ENCODE measurements at regions not wholly inside any gene's neighbourhood (a gene's known extent, or its start where the extent isn't known, plus 50 kb on each side); places are given as distances from the start of the nearest gene placed in this dataset.

GRCh38 chrY:12410696-12411095 is 290.3 kb upstream of the USP9Y start:
- no peak overlapping the region for H3K4me3 Mint-ChIP-seq
- no peak overlapping the region for H3K4me3 ChIP-seq (ENCODE audit: low read length)
- TF ChIP-seq CTCF (IDR thresholded peaks at IDR 0.05): no peak
- no peaks in the 10 kb centered on the region for H3K27me3 ChIP-seq (ENCODE audit: control insufficient read depth, insufficient read depth, low read length)
- ATAC-seq (no peak), DNase-seq (no peak)
- H3K27ac ChIP-seq (ENCODE audit: low read length): no peak overlapping the region
- H3K9me3 Mint-ChIP-seq: no peaks in the 10 kb centered on the region
- H3K9me3 ChIP-seq (ENCODE audit: control insufficient read depth, insufficient read depth, low read length): no peaks in the 10 kb centered on the region
- 92% methylated on average over 2 of the region's 3 CpGs for whole genome bisulfite sequencing (ENCODE audit: insufficient coverage)
- no peak overlapping the region for H3K27ac Mint-ChIP-seq
- no peaks in the 10 kb centered on the region for H3K36me3 ChIP-seq (ENCODE audit: control insufficient read depth, insufficient read depth, low read length)
- H3K36me3 Mint-ChIP-seq: no peaks in the 10 kb centered on the region
- H3K4me1 Mint-ChIP-seq: peaks cover 0 to 14% of the 10 kb centered on the region in 2 donors
- no peaks in the 10 kb centered on the region for H3K4me1 ChIP-seq (ENCODE audit: control insufficient read depth, insufficient read depth, low read length)
- no peaks in the 10 kb centered on the region for H3K27me3 Mint-ChIP-seq (ENCODE audit: low read depth in 2 of 2)
- intact Hi-C loops (cut with micrococcal nuclease): no loop called here

- Histone ChIP-seq H3K27ac (ENCODE audit: low read length) (no peak overlapping the region), H3K4me1 (ENCODE audit: control insufficient read depth, insufficient read depth, low read length) (peaks cover 4% of the 10 kb centered on the region), H3K9me3 (ENCODE audit: control insufficient read depth, insufficient read depth, low read length) (no peaks in the 10 kb centered on the region), H3K4me3 (ENCODE audit: low read length) (no peak overlapping the region), H3K36me3 (ENCODE audit: control insufficient read depth, insufficient read depth, low read length) (no peaks in the 10 kb centered on the region), H3K27me3 (ENCODE audit: control insufficient read depth, insufficient read depth, low read length) (no peaks in the 10 kb centered on the region)
- TF ChIP-seq CTCF (IDR thresholded peaks at IDR 0.05): no peak
- peak in 1 of 2 donors; percentile 15 for DNase-seq
- H3K4me1 Mint-ChIP-seq: peaks cover 0 to 13% of the 10 kb centered on the region in 2 donors
- H3K4me3 Mint-ChIP-seq: no peak overlapping the region
- H3K9me3 Mint-ChIP-seq: no peaks in the 10 kb centered on the region
- no peaks in the 10 kb centered on the region for H3K36me3 Mint-ChIP-seq
- peaks cover 0 to 6% of the 10 kb centered on the region in 2 donors for H3K27me3 Mint-ChIP-seq (ENCODE audit: low read depth in 2 of 2)
- peak in 1 of 3 donors; percentile 42 for ATAC-seq
- 4% methylated on average over 60 of the region's 60 CpGs for WGBS (ENCODE audit: insufficient coverage)
- no peak overlapping the region for H3K27ac Mint-ChIP-seq
- intact Hi-C loops (cut with micrococcal nuclease): no loop called here
Measured at GRCh38 chrY:12421072-12421787, 279.8 kb upstream of the USP9Y start.

GRCh38 chrY:12421788-12422124 is 279.3 kb upstream of the USP9Y start:
- H3K27me3 ChIP-seq (ENCODE audit: control insufficient read depth, insufficient read depth, low read length): no peaks in the 10 kb centered on the region
- DNase-seq: no peak
- peaks cover 4% of the 10 kb centered on the region for H3K4me1 ChIP-seq (ENCODE audit: control insufficient read depth, insufficient read depth, low read length)
- no peaks in the 10 kb centered on the region for H3K36me3 ChIP-seq (ENCODE audit: control insufficient read depth, insufficient read depth, low read length)
- Mint-ChIP-seq H3K4me1 (peaks cover 0 to 9% of the 10 kb centered on the region in 2 donors), H3K36me3 (no peaks in the 10 kb centered on the region), H3K27ac (no peak overlapping the region), H3K27me3 (ENCODE audit: low read depth in 2 of 2) (peaks cover 0 to 6% of the 10 kb centered on the region in 2 donors), H3K4me3 (no peak overlapping the region), H3K9me3 (no peaks in the 10 kb centered on the region)
- intact Hi-C loops (cut with micrococcal nuclease): no loop called here
- no peak for ATAC-seq
- H3K4me3 ChIP-seq (ENCODE audit: low read length): no peak overlapping the region
- no peak overlapping the region for H3K27ac ChIP-seq (ENCODE audit: low read length)
- 36% methylated on average over 18 of the region's 18 CpGs for WGBS (ENCODE audit: insufficient coverage)
- H3K9me3 ChIP-seq (ENCODE audit: control insufficient read depth, insufficient read depth, low read length): no peaks in the 10 kb centered on the region
- TF ChIP-seq CTCF (IDR thresholded peaks at IDR 0.05): no peak

GRCh38 chrY:12422536-12422935 is 278.5 kb upstream of the USP9Y start:
- H3K36me3 Mint-ChIP-seq: no peaks in the 10 kb centered on the region
- H3K36me3 ChIP-seq (ENCODE audit: control insufficient read depth, insufficient read depth, low read length): no peaks in the 10 kb centered on the region
- H3K4me1 ChIP-seq (ENCODE audit: control insufficient read depth, insufficient read depth, low read length): peaks cover 4% of the 10 kb centered on the region
- H3K4me3 Mint-ChIP-seq: no peak overlapping the region
- WGBS (ENCODE audit: insufficient coverage): 87% methylated on average over 5 of the region's 5 CpGs
- DNase-seq (no peak), ATAC-seq (no peak)
- H3K27ac ChIP-seq (ENCODE audit: low read length): no peak overlapping the region
- no peaks in the 10 kb centered on the region for H3K27me3 ChIP-seq (ENCODE audit: control insufficient read depth, insufficient read depth, low read length)
- no peaks in the 10 kb centered on the region for H3K9me3 ChIP-seq (ENCODE audit: control insufficient read depth, insufficient read depth, low read length)
- intact Hi-C loops (cut with micrococcal nuclease): no loop called here
- H3K4me1 Mint-ChIP-seq: peaks cover 0 to 6% of the 10 kb centered on the region in 2 donors
- H3K27ac Mint-ChIP-seq: no peak overlapping the region
- H3K27me3 Mint-ChIP-seq (ENCODE audit: low read depth in 2 of 2): peaks cover 0 to 6% of the 10 kb centered on the region in 2 donors
- no peak overlapping the region for H3K4me3 ChIP-seq (ENCODE audit: low read length)
- no peak for TF ChIP-seq CTCF (IDR thresholded peaks at IDR 0.05)
- no peaks in the 10 kb centered on the region for H3K9me3 Mint-ChIP-seq

Data from natural killer cell (primary cell).